GM19043 (cell line): ENCODE measurements at regions not wholly inside any gene's neighbourhood (a gene's known extent, or its start where the extent isn't known, plus 50 kb on each side); places are given as distances from the start of the nearest gene placed in this dataset.

Source experiments
- ATAC-seq: cut with Tn5 transposase; IDR thresholded peaks from one replicate; pipeline ENCODE4 v1.9.1; 2021; ENCODE audit warnings: low read depth; ENCODE audit not compliant: unreplicated experiment

- ATAC-seq: no peak
Measured at GRCh38 chr19:27691991-27692390, 1521.0 kb downstream of the UQCRFS1 start.

GRCh38 chr19:27689734-27690241, 1523.2 kb downstream of the UQCRFS1 start:
- no peak for ATAC-seq

- ATAC-seq: no peak
Measured at GRCh38 chr19:27684293-27684692, 1528.7 kb downstream of the UQCRFS1 start.

GRCh38 chr19:27681972-27682371, 1531.0 kb downstream of the UQCRFS1 start:
- no peak for ATAC-seq

GRCh38 chr19:27679905-27680304, 1533.0 kb downstream of the UQCRFS1 start:
- no peak for ATAC-seq

- ATAC-seq: no peak
Measured at GRCh38 chr19:27679399-27679798, 1533.6 kb downstream of the UQCRFS1 start.

GRCh38 chr19:27676877-27677276, 1536.1 kb downstream of the UQCRFS1 start:
- no peak for ATAC-seq

GRCh38 chr19:27676334-27676733, 1536.6 kb downstream of the UQCRFS1 start:
- ATAC-seq: no peak

GRCh38 chr19:27675771-27676170, 1537.2 kb downstream of the UQCRFS1 start:
- ATAC-seq: no peak

GRCh38 chr19:27674701-27675100, 1538.2 kb downstream of the UQCRFS1 start:
- no peak for ATAC-seq

- ATAC-seq: no peak
Measured at GRCh38 chr19:27673986-27674385, 1539.0 kb downstream of the UQCRFS1 start.

GRCh38 chr19:27672309-27673047, 1540.5 kb downstream of the UQCRFS1 start:
- ATAC-seq: no peak

GRCh38 chr19:27671876-27672275, 1541.1 kb downstream of the UQCRFS1 start:
- no peak for ATAC-seq

- ATAC-seq: no peak
Measured at GRCh38 chr19:27660428-27660827, 1552.5 kb downstream of the UQCRFS1 start.

GRCh38 chr19:27657271-27658051, 1555.5 kb downstream of the UQCRFS1 start:
- no peak for ATAC-seq

GRCh38 chr19:27654266-27654990, 1558.5 kb downstream of the UQCRFS1 start:
- ATAC-seq: no peak

GRCh38 chr19:27652796-27653195, 1560.2 kb downstream of the UQCRFS1 start:
- ATAC-seq: no peak

- ATAC-seq: no peak
Measured at GRCh38 chr19:27652281-27652680, 1560.7 kb downstream of the UQCRFS1 start.

GRCh38 chr19:27647423-27647822, 1565.5 kb downstream of the UQCRFS1 start:
- no peak for ATAC-seq

- no peak for ATAC-seq
Measured at GRCh38 chr19:27635401-27635800, 1577.5 kb downstream of the UQCRFS1 start.

- ATAC-seq: no peak
Measured at GRCh38 chr19:27618006-27618405, 1594.9 kb downstream of the UQCRFS1 start.
